ENCODE measurements at regions not wholly inside any gene's neighbourhood (a gene's known extent, or its start where the extent isn't known, plus 50 kb on each side); places are given as distances from the start of the nearest gene placed in this dataset.

GRCh38 chr11:45730014-45730413, 64.6 kb upstream of the CHST1 start:
- TF ChIP-seq CTCF (IDR thresholded peaks at IDR 0.05; ENCODE audit: poor library complexity, severe bottlenecking) (no peak), POLR2AphosphoS5 (IDR thresholded peaks at IDR 0.05) (no peak), REST (IDR thresholded peaks at IDR 0.05; ENCODE audit: borderline replicate concordance) (no peak), EZH2 (IDR thresholded peaks at IDR 0.05; ENCODE audit: borderline replicate concordance, insufficient read depth, low read length, poor library complexity, severe bottlenecking) (no peak)

All from neural cell (in vitro differentiated cells).